ENCODE measurements at regions not wholly inside any gene's neighbourhood (a gene's known extent, or its start where the extent isn't known, plus 50 kb on each side); places are given as distances from the start of the nearest gene placed in this dataset.

- FAIRE-seq, result no peak
- intact Hi-C loops (cut with micrococcal nuclease) (no loop called here), dilution Hi-C loops (cut with MboI; ENCODE audit: extremely low pct_ligation_motif_present, low sequenced_read_pairs) (no loop called here)
- CTCF ChIA-PET, result no interaction called here
- Histone ChIP-seq H3K79me2 (ENCODE audit: control insufficient read depth, insufficient read depth, low read length) (no peaks in the 10 kb centered on the region), H3K4me1 (ENCODE audit: control insufficient read depth, extremely low read depth, insufficient read depth, low read length) (peaks cover 26% of the 10 kb centered on the region), H3K27me3 (ENCODE audit: control insufficient read depth in 2 of 2, insufficient read depth in 2 of 2, low read length in 2 of 2) (no peaks in the 10 kb centered on the region), H3K4me2 (ENCODE audit: insufficient read depth, low read length) (no peak overlapping the region), H3K9ac (replicated peaks; ENCODE audit: extremely low read depth, insufficient read depth, low read length) (no peak overlapping the region), H2AFZ (ENCODE audit: low read depth, low read length) (no peak overlapping the region), H3K36me3 (ENCODE audit: control insufficient read depth in 2 of 2, extremely low read depth in 1 of 2, insufficient read depth in 2 of 2, low read length in 2 of 2) (no peaks in the 10 kb centered on the region), H3K9me3 (replicated peaks; ENCODE audit: control insufficient read depth, insufficient read depth, low read length) (no peaks in the 10 kb centered on the region), H3K9me1 (replicated peaks; ENCODE audit: control insufficient read depth, extremely low read depth, insufficient read depth, low read length) (no peaks in the 10 kb centered on the region), H4K20me1 (replicated peaks; ENCODE audit: control insufficient read depth, extremely low read depth, insufficient read depth, low read length) (no peaks in the 10 kb centered on the region), H3K4me3 (replicated peaks in 1 of 3; ENCODE audit: insufficient read depth in 1 of 3, low read depth in 1 of 3, low read length in 3 of 3) (no peak overlapping the region), H3K27ac (ENCODE audit: insufficient read depth, low read depth, low read length) (no peak overlapping the region)
- POLR2A ChIA-PET, result no interaction called here
- TF ChIP-seq POLR2AphosphoS5 (IDR thresholded peaks at IDR 0.05; ENCODE audit: insufficient read depth, low read depth, low read length) (no peak), EZH2 (IDR thresholded peaks at IDR 0.05; ENCODE audit: borderline replicate concordance, low read depth, low read length, severe bottlenecking) (no peak), POLR2A (IDR thresholded peaks at IDR 0.05; ENCODE audit: low read depth, low read length) (no peak), FOS (IDR thresholded peaks at IDR 0.05; ENCODE audit: borderline replicate concordance, insufficient read depth, low read length) (no peak), CTCF (IDR thresholded peaks at IDR 0.05; ENCODE audit: extremely low read depth in 1 of 2, insufficient read depth in 1 of 2, low read depth in 1 of 2, low read length in 2 of 2) (no peak), GATA2 (IDR thresholded peaks at IDR 0.05; ENCODE audit: insufficient read depth, insufficient read length, low read depth, low read length) (no peak), JUN (IDR thresholded peaks at IDR 0.05; ENCODE audit: borderline replicate concordance, insufficient read depth, insufficient read length, low read depth) (no peak), MYC (IDR thresholded peaks at IDR 0.05; ENCODE audit: low read depth, low read length) (no peak), MAX (IDR thresholded peaks at IDR 0.05; ENCODE audit: insufficient read depth, insufficient read length) (no peak)
- DNase-seq (ENCODE audit: low read depth, low spot score), result no peak
- no TSS peak for BruUV-seq (replicated peaks)
Observed at GRCh38 chr14:85420278-85420677, 109.7 kb upstream of the FLRT2 start.
